ENCODE measurements at regions not wholly inside any gene's neighbourhood (a gene's known extent, or its start where the extent isn't known, plus 50 kb on each side); places are given as distances from the start of the nearest gene placed in this dataset.

DNA sequence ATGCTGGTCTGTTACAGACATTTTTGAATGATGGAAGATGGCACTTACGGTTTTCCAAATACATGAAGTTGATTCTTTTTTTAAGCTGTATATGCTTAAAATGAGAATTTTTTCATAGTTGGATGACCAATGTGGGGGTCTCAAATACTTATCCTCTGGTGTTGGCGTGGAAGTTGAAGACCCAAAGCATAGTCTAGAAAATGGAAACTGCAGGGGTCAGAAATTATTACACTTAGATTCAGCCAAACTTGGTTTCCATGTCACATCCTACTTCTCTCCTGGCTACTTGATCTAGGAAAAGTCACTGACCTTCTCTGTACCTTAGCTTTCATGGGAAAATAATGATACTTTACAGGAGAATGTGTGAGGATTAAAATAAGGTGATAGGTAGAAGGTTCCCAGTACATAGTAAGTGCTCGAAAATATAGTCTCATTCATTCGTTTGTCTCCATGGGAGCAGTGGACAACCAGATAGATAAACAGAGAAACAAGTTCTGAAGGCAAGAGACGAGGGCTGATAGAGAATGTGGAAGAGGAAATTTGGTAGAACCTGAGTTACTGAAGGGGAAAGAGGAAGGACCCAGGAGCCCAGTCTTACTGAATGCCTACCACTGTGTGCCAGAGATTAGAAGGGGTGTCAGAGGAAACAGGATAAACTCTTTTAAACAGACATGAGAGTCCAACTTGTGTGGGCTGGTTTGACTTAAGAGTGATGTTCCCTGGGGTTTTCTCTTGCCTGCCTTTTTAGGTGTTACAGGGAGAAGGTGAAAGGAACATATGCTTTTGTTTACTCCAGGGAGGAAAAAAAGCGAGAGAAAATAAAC is 560.3 kb upstream of the KLF4 start:
- TF ChIP-seq, protein P1, sequence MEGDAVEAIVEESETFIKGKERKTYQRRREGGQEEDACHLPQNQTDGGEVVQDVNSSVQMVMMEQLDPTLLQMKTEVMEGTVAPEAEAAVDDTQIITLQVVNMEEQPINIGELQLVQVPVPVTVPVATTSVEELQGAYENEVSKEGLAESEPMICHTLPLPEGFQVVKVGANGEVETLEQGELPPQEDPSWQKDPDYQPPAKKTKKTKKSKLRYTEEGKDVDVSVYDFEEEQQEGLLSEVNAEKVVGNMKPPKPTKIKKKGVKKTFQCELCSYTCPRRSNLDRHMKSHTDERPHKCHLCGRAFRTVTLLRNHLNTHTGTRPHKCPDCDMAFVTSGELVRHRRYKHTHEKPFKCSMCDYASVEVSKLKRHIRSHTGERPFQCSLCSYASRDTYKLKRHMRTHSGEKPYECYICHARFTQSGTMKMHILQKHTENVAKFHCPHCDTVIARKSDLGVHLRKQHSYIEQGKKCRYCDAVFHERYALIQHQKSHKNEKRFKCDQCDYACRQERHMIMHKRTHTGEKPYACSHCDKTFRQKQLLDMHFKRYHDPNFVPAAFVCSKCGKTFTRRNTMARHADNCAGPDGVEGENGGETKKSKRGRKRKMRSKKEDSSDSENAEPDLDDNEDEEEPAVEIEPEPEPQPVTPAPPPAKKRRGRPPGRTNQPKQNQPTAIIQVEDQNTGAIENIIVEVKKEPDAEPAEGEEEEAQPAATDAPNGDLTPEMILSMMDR (IDR thresholded peaks at IDR 0.05; ENCODE audit: low read length), result no peak
- TF ChIP-seq EZH2 (IDR thresholded peaks at IDR 0.05; ENCODE audit: borderline replicate concordance, low read length), result no peak

All from OCI-LY1 (cell line).